ENCODE measurements at regions not wholly inside any gene's neighbourhood (a gene's known extent, or its start where the extent isn't known, plus 50 kb on each side); places are given as distances from the start of the nearest gene placed in this dataset.

DNA sequence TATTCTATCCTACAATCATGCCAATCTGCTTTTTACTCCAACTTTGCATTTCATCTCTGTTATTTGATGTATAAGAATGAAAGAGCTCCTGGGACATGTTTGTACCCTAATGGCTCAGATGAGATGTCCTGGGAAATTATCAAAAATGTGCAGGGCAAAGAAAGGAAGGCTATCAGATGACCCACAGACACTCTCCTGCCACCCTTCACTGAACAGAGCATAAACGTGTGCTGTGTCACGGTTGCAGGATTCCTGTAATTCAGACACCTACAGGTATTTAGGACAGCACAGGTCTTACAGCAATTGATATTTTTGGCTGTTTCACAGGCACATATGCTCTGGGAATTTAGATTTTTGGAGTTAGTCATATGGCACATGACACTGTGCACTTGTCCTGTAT is 149.2 kb upstream of the GAS1 start:
- TF ChIP-seq POLR2A (IDR thresholded peaks at IDR 0.05; ENCODE audit: low read depth, low read length): no peak
- no peak for TF ChIP-seq POLR2AphosphoS5 (IDR thresholded peaks at IDR 0.05; ENCODE audit: low read depth, low read length)

Data from GM12892 (cell line).